ENCODE measurements at regions not wholly inside any gene's neighbourhood (a gene's known extent, or its start where the extent isn't known, plus 50 kb on each side); places are given as distances from the start of the nearest gene placed in this dataset.

DNA sequence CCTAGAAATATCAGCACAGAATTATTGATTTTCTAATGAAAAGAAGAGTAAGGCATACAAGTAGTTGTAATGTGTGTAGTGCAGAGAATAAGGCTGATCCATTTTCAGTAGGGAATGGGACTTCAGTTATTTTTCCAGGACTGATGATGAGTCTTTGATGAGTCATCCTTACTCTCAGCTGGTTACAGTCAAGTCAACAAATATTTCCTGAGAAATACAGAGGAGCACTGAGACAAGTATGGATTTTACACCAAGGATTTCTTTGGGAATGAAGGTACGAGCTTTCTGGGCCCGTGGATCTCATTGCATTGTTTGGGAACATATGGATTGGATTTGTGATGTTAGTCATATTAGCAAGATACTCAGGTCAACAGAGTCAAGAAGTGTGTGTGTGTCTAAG is 502.7 kb downstream of the FGF9 start:
- TF ChIP-seq CTCF (IDR thresholded peaks at IDR 0.05) (no peak), IRF3 (IDR thresholded peaks at IDR 0.05; ENCODE audit: low read depth, low read length) (no peak), TAF1 (IDR thresholded peaks at IDR 0.05; ENCODE audit: borderline replicate concordance, low read depth, low read length) (no peak)

Measured in SK-N-SH (cell line).